AG04450 (cell line): ENCODE measurements at regions not wholly inside any gene's neighbourhood (a gene's known extent, or its start where the extent isn't known, plus 50 kb on each side); places are given as distances from the start of the nearest gene placed in this dataset.

ENCODE experiments used
- CTCF ChIA-PET: fragments of 300-600, 350-600 bp; formaldehyde crosslinking; extraction: SDS; loops from one replicate; lab custom pipeline; 2022; ENCODE audit warnings: antibody characterized with exemption, inconsistent platforms; lab: Charles Lee
- POLR2A ChIA-PET: fragments of 350-600 bp; formaldehyde crosslinking; extraction: SDS; loops from one replicate; lab custom pipeline; 2021; ENCODE audit warnings: antibody characterized with exemption, inconsistent platforms; lab: Yijun Ruan, JAX
- DNase-seq: peaks from one replicate; pipeline ENCODE4 v3.0.0-alpha.2; 2011; ENCODE audit warnings: low read depth, low spot score
- H3K27ac ChIP-seq: one replicate; pipeline ENCODE4 v1.5.1; 2012; ENCODE audit warnings: low read depth, low read length, control low read depth
- H3K27me3 ChIP-seq: one replicate; pipeline ENCODE4 v1.6.0; 2012; ENCODE audit warnings: low read length; ENCODE audit not compliant: control insufficient read depth, insufficient read depth
- H3K4me3 ChIP-seq: 2 replicates; pipeline ENCODE4 v1.5.1; 2011; ENCODE audit warnings: mild to moderate bottlenecking, low read depth, low read length, control low read depth
- H3K9me3 ChIP-seq: 2 replicates; pipeline ENCODE4 v1.5.1; 2012; ENCODE audit warnings: low read length; ENCODE audit not compliant: control insufficient read depth, insufficient read depth
- CTCF ChIP-seq: IDR thresholded peaks from 2 replicates; pipeline ENCODE4 v1.5.1; 2011; ENCODE audit warnings: low read depth, low read length, control low read depth, inconsistent platforms

- no peak for TF ChIP-seq CTCF
- POLR2A ChIA-PET: no interaction called here
- no peaks in the 10 kb centered on the region for H3K27me3 ChIP-seq
- no peak for DNase-seq
- no peaks in the 10 kb centered on the region for H3K9me3 ChIP-seq
- CTCF ChIA-PET: no interaction called here
- H3K27ac ChIP-seq: no peak overlapping the region
- H3K4me3 ChIP-seq: no peak overlapping the region
Measured at GRCh38 chr4:120540625-120541024, 381.9 kb downstream of the PRDM5 start.

GRCh38 chr4:120536884-120537283 is 385.6 kb downstream of the PRDM5 start:
- POLR2A ChIA-PET: no interaction called here
- no peak overlapping the region for H3K27ac ChIP-seq
- CTCF ChIA-PET: no interaction called here
- no peak overlapping the region for H3K4me3 ChIP-seq
- TF ChIP-seq CTCF: no peak
- DNase-seq: no peak
- no peaks in the 10 kb centered on the region for H3K27me3 ChIP-seq
- no peaks in the 10 kb centered on the region for H3K9me3 ChIP-seq

GRCh38 chr4:120528428-120528827 is 394.1 kb downstream of the PRDM5 start:
- no peaks in the 10 kb centered on the region for H3K27me3 ChIP-seq
- ChIA-PET POLR2A (no interaction called here), CTCF (no interaction called here)
- no peak overlapping the region for H3K27ac ChIP-seq
- H3K9me3 ChIP-seq: no peaks in the 10 kb centered on the region
- DNase-seq: no peak
- no peak for TF ChIP-seq CTCF
- H3K4me3 ChIP-seq: no peak overlapping the region

GRCh38 chr4:120526033-120526432 is 396.5 kb downstream of the PRDM5 start:
- ChIA-PET CTCF (no interaction called here), POLR2A (no interaction called here)
- no peaks in the 10 kb centered on the region for H3K27me3 ChIP-seq
- no peak for TF ChIP-seq CTCF
- DNase-seq: no peak
- no peak overlapping the region for H3K27ac ChIP-seq
- no peaks in the 10 kb centered on the region for H3K9me3 ChIP-seq
- no peak overlapping the region for H3K4me3 ChIP-seq

GRCh38 chr4:120525106-120525505 is 397.4 kb downstream of the PRDM5 start:
- TF ChIP-seq CTCF: no peak
- ChIA-PET CTCF (no interaction called here), POLR2A (no interaction called here)
- no peak overlapping the region for H3K27ac ChIP-seq
- no peaks in the 10 kb centered on the region for H3K9me3 ChIP-seq
- H3K27me3 ChIP-seq: no peaks in the 10 kb centered on the region
- no peak overlapping the region for H3K4me3 ChIP-seq
- DNase-seq: no peak
